Astrocyte (in vitro differentiated cells and primary cell): ENCODE measurements at regions not wholly inside any gene's neighbourhood (a gene's known extent, or its start where the extent isn't known, plus 50 kb on each side); places are given as distances from the start of the nearest gene placed in this dataset.

Experiments
- EZH2 ChIP-seq: IDR thresholded peaks from 2 replicates; pipeline ENCODE4 v1.6.1; 2012; ENCODE audit warnings: mild to moderate bottlenecking, low read length, inconsistent platforms; ENCODE audit not compliant: insufficient read depth
- TF ChIP-seq, protein P1 (sequence below): IDR thresholded peaks from 2 replicates; pipeline ENCODE4 v1.5.1; 2011; ENCODE audit warnings: low read depth, mild to moderate bottlenecking, inconsistent platforms, low read length, moderate library complexity; ENCODE audit not compliant: insufficient read depth

DNA sequence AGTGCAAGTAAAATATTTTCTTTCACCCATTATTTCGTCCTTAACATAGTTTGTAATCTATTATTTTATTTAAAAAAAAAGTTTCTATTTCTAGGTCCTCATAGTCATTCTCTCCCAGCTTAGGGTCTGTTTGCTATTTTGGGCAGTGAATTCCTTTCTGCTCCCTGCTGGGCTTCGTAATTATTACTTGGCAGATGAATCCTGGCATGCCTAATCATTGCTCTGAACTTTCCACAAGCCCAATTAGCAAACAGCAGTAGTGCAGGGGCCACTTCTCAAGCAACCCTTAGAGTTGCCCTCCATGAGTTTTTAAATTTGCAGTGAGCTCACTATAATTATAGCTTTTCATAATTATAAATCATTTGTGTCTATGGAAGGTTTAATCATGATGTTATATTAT lies 1378.3 kb upstream of the SEL1L start:
- TF ChIP-seq, protein P1, sequence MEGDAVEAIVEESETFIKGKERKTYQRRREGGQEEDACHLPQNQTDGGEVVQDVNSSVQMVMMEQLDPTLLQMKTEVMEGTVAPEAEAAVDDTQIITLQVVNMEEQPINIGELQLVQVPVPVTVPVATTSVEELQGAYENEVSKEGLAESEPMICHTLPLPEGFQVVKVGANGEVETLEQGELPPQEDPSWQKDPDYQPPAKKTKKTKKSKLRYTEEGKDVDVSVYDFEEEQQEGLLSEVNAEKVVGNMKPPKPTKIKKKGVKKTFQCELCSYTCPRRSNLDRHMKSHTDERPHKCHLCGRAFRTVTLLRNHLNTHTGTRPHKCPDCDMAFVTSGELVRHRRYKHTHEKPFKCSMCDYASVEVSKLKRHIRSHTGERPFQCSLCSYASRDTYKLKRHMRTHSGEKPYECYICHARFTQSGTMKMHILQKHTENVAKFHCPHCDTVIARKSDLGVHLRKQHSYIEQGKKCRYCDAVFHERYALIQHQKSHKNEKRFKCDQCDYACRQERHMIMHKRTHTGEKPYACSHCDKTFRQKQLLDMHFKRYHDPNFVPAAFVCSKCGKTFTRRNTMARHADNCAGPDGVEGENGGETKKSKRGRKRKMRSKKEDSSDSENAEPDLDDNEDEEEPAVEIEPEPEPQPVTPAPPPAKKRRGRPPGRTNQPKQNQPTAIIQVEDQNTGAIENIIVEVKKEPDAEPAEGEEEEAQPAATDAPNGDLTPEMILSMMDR = no peak
- no peak for TF ChIP-seq EZH2
